GM19025 (cell line): ENCODE measurements at regions not wholly inside any gene's neighbourhood (a gene's known extent, or its start where the extent isn't known, plus 50 kb on each side); places are given as distances from the start of the nearest gene placed in this dataset.
"Not testable (repeated sequence)": the region's sequence is repeated elsewhere in the genome, so short reads cannot be mapped to it uniquely, and the experiment has no call there.

Experiments used
- ATAC-seq: cut with Tn5 transposase; IDR thresholded peaks from one replicate; pipeline ENCODE4 v1.9.1; 2021; ENCODE audit warnings: mild to moderate bottlenecking, low read depth, moderate library complexity; ENCODE audit not compliant: unreplicated experiment

- no peak for ATAC-seq
These were observed 136.0 kb upstream of the ARX start for GRCh38 chrX:25151749-25152148.

GRCh38 chrX:25144043-25144940 lies 128.5 kb upstream of the ARX start:
- ATAC-seq, result no peak

- no peak for ATAC-seq
These were observed 127.8 kb upstream of the ARX start for GRCh38 chrX:25143596-25143995.

GRCh38 chrX:25141684-25142083 lies 125.9 kb upstream of the ARX start:
- no peak for ATAC-seq

GRCh38 chrX:25131055-25131454 lies 115.3 kb upstream of the ARX start:
- no peak for ATAC-seq

GRCh38 chrX:25130619-25131018 lies 114.9 kb upstream of the ARX start:
- ATAC-seq, result no peak

- ATAC-seq, result no peak
These were observed 109.7 kb upstream of the ARX start for GRCh38 chrX:25125483-25125882.

- no peak for ATAC-seq
These were observed 108.6 kb upstream of the ARX start for GRCh38 chrX:25124391-25124790.

- no peak for ATAC-seq
These were observed 96.4 kb upstream of the ARX start for GRCh38 chrX:25112156-25112555.

GRCh38 chrX:25108481-25108880 lies 92.7 kb upstream of the ARX start:
- no peak for ATAC-seq

GRCh38 chrX:25105221-25105620 lies 89.5 kb upstream of the ARX start:
- ATAC-seq, result no peak

- ATAC-seq, result no peak
These were observed 80.8 kb upstream of the ARX start for GRCh38 chrX:25096522-25097045.

GRCh38 chrX:25091152-25091551 lies 75.4 kb upstream of the ARX start:
- not testable (repeated sequence) for ATAC-seq

- ATAC-seq, result no peak
These were observed 68.7 kb upstream of the ARX start for GRCh38 chrX:25084446-25084845.

- no peak for ATAC-seq
These were observed 67.9 kb upstream of the ARX start for GRCh38 chrX:25083661-25084060.

GRCh38 chrX:25079020-25079419 lies 63.3 kb upstream of the ARX start:
- no peak for ATAC-seq

GRCh38 chrX:25076941-25077500 lies 61.3 kb upstream of the ARX start:
- no peak for ATAC-seq

- ATAC-seq, result no peak
These were observed 56.5 kb upstream of the ARX start for GRCh38 chrX:25072247-25072646.

GRCh38 chrX:25070038-25070437 lies 54.3 kb upstream of the ARX start:
- ATAC-seq, result no peak

GRCh38 chrX:25069209-25069608 lies 53.4 kb upstream of the ARX start:
- ATAC-seq, result no peak

GRCh38 chrX:25068340-25068739 lies 52.6 kb upstream of the ARX start:
- ATAC-seq, result no peak
